Osteoblast (primary cell): ENCODE measurements at regions not wholly inside any gene's neighbourhood (a gene's known extent, or its start where the extent isn't known, plus 50 kb on each side); places are given as distances from the start of the nearest gene placed in this dataset.

ENCODE experiments used
- DNase-seq: peaks from one replicate; pipeline ENCODE4 v3.0.0; 2011; ENCODE audit warnings: low spot score, mixed read lengths; ENCODE audit not compliant: insufficient read length; ENCODE audit errors: missing footprints
- H2AFZ ChIP-seq: 2 replicates; pipeline ENCODE4 v1.6.0; 2011; ENCODE audit warnings: mild to moderate bottlenecking, low read length
- H3K27ac ChIP-seq: 2 replicates; pipeline ENCODE4 v1.5.1; 2011; ENCODE audit warnings: mild to moderate bottlenecking, low read depth, low read length, moderate library complexity
- H3K27me3 ChIP-seq: 2 replicates; pipeline ENCODE4 v1.6.0; 2012; ENCODE audit warnings: mild to moderate bottlenecking, control low read depth, inconsistent platforms, low read length, moderate library complexity; ENCODE audit not compliant: insufficient read depth
- H3K36me3 ChIP-seq: 2 replicates; pipeline ENCODE4 v1.5.1; 2011; ENCODE audit warnings: mild to moderate bottlenecking, low read length, control low read depth, moderate library complexity; ENCODE audit not compliant: insufficient read depth
- H3K4me1 ChIP-seq: 2 replicates; pipeline ENCODE4 v1.5.1; 2011; ENCODE audit warnings: mild to moderate bottlenecking, low read length, control low read depth, moderate library complexity; ENCODE audit not compliant: insufficient read depth
- H3K4me2 ChIP-seq: 2 replicates; pipeline ENCODE4 v1.6.0; 2011; ENCODE audit warnings: mild to moderate bottlenecking, low read length; ENCODE audit not compliant: insufficient read depth
- H3K4me3 ChIP-seq: fragments of 200-600 bp; sonication (generic); 3 replicates; pipeline ENCODE4 v1.5.1; 2012; ENCODE audit warnings: mild to moderate bottlenecking, low read length, inconsistent platforms; ENCODE audit not compliant: insufficient read depth
- H3K79me2 ChIP-seq: 2 replicates; pipeline ENCODE4 v1.6.0; 2012; ENCODE audit warnings: mild to moderate bottlenecking, low read length, control low read depth, inconsistent platforms; ENCODE audit not compliant: insufficient read depth
- H3K9me3 ChIP-seq: 2 replicates; pipeline ENCODE4 v1.5.1; 2011; ENCODE audit warnings: low read depth, low read length, control low read depth
- H4K20me1 ChIP-seq: 2 replicates; pipeline ENCODE4 v1.6.0; 2012; ENCODE audit warnings: mild to moderate bottlenecking, low read length, control low read depth; ENCODE audit not compliant: insufficient read depth
- TF ChIP-seq, protein P1 (sequence below): IDR thresholded peaks from 2 replicates; pipeline ENCODE4 v1.5.1; 2011; ENCODE audit warnings: mild to moderate bottlenecking, low read depth, low read length, moderate library complexity; ENCODE audit errors: extremely low read depth

GRCh38 chr4:125770814-125771398 is 456.2 kb downstream of the FAT4 start:
- Histone ChIP-seq H3K79me2 (no peaks in the 10 kb centered on the region), H3K27ac (no peak overlapping the region), H3K9me3 (no peaks in the 10 kb centered on the region), H2AFZ (no peak overlapping the region), H3K27me3 (no peaks in the 10 kb centered on the region), H3K4me3 (no peak overlapping the region), H4K20me1 (no peaks in the 10 kb centered on the region), H3K36me3 (no peaks in the 10 kb centered on the region), H3K4me1 (no peaks in the 10 kb centered on the region), H3K4me2 (no peak overlapping the region)
- no peak for DNase-seq
- TF ChIP-seq, protein P1, sequence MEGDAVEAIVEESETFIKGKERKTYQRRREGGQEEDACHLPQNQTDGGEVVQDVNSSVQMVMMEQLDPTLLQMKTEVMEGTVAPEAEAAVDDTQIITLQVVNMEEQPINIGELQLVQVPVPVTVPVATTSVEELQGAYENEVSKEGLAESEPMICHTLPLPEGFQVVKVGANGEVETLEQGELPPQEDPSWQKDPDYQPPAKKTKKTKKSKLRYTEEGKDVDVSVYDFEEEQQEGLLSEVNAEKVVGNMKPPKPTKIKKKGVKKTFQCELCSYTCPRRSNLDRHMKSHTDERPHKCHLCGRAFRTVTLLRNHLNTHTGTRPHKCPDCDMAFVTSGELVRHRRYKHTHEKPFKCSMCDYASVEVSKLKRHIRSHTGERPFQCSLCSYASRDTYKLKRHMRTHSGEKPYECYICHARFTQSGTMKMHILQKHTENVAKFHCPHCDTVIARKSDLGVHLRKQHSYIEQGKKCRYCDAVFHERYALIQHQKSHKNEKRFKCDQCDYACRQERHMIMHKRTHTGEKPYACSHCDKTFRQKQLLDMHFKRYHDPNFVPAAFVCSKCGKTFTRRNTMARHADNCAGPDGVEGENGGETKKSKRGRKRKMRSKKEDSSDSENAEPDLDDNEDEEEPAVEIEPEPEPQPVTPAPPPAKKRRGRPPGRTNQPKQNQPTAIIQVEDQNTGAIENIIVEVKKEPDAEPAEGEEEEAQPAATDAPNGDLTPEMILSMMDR, result no peak

GRCh38 chr4:125772680-125773079 is 457.9 kb downstream of the FAT4 start:
- Histone ChIP-seq H3K27ac (no peak overlapping the region), H3K36me3 (no peaks in the 10 kb centered on the region), H2AFZ (no peak overlapping the region), H3K79me2 (no peaks in the 10 kb centered on the region), H3K27me3 (no peaks in the 10 kb centered on the region), H3K4me1 (no peaks in the 10 kb centered on the region), H3K4me2 (no peak overlapping the region), H3K9me3 (no peaks in the 10 kb centered on the region), H4K20me1 (no peaks in the 10 kb centered on the region), H3K4me3 (no peak overlapping the region)
- DNase-seq, result no peak
- TF ChIP-seq, protein P1, result no peak

- no peak for DNase-seq
- H3K27ac ChIP-seq, result no peak overlapping the region
- H3K4me2 ChIP-seq, result no peak overlapping the region
- TF ChIP-seq, protein P1, result no peak
- peaks cover 2% of the 10 kb centered on the region for H3K27me3 ChIP-seq
- H4K20me1 ChIP-seq, result no peaks in the 10 kb centered on the region
- no peaks in the 10 kb centered on the region for H3K79me2 ChIP-seq
- H3K4me1 ChIP-seq, result no peaks in the 10 kb centered on the region
- H2AFZ ChIP-seq, result no peak overlapping the region
- H3K9me3 ChIP-seq, result no peaks in the 10 kb centered on the region
- no peaks in the 10 kb centered on the region for H3K36me3 ChIP-seq
- H3K4me3 ChIP-seq, result no peak overlapping the region
Measured at GRCh38 chr4:125773502-125773901, 458.7 kb downstream of the FAT4 start.

DNA sequence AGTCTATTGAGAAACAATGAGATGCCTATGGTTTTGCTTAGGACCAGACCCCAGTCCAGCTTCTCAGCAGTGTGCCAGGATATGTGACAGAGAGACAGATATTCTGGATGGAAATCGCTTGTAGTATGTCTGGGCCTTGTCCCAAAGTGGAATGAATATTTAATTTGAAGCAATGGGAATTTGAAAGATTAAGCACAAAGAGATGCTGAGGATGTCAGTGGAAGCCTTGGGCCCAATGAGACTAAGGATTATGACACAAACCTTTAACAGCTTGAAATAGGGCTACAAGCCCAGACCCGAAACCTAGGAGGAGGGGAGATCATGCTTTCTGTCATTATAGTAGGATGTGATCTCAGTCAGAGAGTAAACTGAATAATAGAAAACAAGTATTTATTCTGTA is 459.2 kb downstream of the FAT4 start:
- DNase-seq, result no peak
- H3K4me3 ChIP-seq, result no peak overlapping the region
- H4K20me1 ChIP-seq, result no peaks in the 10 kb centered on the region
- no peak overlapping the region for H3K4me2 ChIP-seq
- H3K4me1 ChIP-seq, result no peaks in the 10 kb centered on the region
- no peaks in the 10 kb centered on the region for H3K36me3 ChIP-seq
- H2AFZ ChIP-seq, result no peak overlapping the region
- H3K9me3 ChIP-seq, result no peaks in the 10 kb centered on the region
- no peak overlapping the region for H3K27ac ChIP-seq
- peaks cover 2% of the 10 kb centered on the region for H3K27me3 ChIP-seq
- H3K79me2 ChIP-seq, result no peaks in the 10 kb centered on the region
- TF ChIP-seq, protein P1, result no peak
